GM19324 (cell line): ENCODE measurements at regions not wholly inside any gene's neighbourhood (a gene's known extent, or its start where the extent isn't known, plus 50 kb on each side); places are given as distances from the start of the nearest gene placed in this dataset.

ENCODE experiments used
- ATAC-seq: cut with Tn5 transposase; IDR thresholded peaks from one replicate; pipeline ENCODE4 v1.9.1; 2021; ENCODE audit warnings: mild to moderate bottlenecking, moderate library complexity; ENCODE audit not compliant: unreplicated experiment, low FRiP score

DNA sequence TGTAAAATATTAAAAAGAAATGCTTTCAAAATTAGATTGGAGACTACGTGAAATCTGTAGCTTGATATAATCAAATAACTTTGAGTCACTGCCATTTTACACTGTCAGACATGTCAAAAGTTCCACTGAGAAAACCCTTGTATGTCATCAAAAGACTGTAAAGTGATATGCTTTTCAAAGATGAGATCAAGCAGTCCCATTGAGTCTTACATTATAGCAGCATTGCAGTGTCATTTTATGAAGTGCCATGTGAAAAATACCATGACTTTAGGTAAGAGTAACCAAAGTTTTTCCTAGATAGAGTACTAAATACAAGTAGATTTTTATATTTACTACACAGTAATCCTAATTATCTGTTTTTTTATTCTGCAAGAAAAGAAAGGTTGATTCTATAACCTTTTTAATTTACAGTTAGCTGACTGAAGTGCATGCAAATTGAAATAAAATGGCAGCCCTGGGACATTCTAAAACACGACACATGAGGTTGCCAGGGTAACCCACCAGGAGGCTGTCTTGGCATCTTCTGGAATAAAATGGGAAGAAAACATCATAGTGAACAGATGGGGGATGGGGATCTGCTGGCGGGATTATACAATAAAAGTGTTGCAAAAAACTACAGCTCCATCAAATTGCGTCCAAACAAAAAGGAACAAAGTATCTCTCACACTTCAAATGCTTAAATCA is 91.3 kb upstream of the TMEM106B start:
- no peak for ATAC-seq

DNA sequence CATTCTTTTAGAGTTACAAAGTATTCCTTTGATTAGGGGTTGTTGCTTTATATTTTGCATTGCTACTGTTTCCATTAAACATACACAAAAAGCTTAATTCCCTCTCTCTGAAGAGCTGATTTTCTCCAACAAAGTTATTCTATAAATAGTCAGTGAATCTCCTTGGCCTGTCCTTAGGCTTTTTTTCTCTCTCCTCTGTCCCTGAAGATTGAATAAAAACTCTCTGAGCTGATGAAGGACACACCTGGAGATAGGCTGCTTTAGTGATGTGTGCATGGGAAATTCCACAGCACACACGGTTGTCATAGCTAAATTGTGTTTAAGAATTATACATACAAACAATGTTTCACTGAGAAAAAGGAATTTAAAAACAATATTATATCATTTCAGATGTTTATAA is 90.5 kb upstream of the TMEM106B start:
- no peak for ATAC-seq

DNA sequence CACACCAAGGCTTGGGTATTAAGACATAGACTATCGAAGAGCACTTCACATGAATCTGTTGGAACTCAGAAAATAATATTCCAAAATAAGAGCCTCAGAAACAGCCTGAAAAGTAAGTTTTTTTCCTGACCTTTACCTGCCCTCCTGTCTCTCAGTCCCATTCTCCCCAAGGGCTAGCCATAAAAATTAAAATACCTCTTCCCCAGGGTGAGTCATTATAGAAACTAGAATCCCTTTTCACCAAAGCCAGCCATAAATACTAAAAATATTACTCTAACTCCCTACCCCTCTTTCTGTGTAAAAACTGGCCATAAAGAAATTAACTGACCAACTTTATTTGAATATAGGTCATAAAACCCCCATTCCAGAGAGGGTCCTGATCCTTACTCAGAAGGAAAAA is 87.9 kb upstream of the TMEM106B start:
- ATAC-seq: no peak

DNA sequence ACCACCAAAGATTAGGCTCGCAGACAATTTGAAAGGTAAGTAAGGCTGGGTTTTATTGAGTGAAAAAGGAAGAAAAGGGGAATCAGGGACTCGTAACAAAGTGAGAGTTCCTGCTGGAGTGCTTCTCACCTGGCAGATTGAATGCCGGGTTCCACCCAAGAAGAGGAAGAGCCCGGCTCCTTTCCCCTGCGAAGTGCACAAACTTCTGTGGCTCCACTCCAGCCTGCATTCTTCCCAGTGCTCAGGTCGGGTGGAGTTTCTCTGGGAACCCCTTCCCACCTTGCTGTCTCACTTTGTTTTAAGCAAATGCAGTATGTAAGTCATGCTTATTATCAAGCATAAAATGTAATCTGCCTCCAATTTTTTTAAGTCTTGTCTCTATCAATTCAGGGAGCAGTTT is 87.1 kb upstream of the TMEM106B start:
- ATAC-seq: no peak

DNA sequence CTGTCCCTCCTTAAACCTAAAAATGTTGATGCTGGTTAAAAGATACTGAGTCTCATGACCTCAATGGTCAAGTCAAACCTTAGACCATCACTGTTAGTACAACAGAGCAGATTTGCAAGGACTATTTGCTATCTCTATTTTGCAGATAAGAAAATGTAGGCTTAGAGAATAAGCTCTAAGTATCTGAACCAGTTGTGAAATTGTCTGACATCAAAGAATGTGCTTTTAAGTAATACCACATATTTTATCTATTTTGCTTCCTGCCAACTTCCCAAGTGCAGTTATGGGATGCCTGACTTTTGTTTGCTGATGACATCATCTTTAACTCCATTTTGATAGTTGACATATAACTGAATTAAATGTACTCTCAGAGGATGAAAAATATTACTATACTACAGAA is 83.6 kb upstream of the TMEM106B start:
- no peak for ATAC-seq

DNA sequence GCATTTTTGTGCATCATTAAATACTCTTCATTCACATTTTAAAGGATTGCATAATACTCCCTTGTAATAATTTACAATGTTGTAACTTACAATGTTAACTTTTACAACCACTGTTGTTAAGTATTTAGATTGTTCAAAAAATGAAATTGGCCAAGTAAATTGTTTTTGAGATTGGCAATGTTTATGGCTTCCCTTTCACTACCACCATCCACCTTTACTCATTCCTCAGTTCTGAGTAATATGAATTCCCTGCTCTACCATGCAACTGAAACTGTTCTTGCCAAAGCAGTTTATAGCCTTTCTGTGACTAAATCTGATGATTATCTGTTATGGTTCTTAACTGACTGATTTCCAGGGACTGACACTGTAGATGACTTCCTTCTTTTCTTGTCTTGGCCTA is 80.5 kb upstream of the TMEM106B start:
- no peak for ATAC-seq

DNA sequence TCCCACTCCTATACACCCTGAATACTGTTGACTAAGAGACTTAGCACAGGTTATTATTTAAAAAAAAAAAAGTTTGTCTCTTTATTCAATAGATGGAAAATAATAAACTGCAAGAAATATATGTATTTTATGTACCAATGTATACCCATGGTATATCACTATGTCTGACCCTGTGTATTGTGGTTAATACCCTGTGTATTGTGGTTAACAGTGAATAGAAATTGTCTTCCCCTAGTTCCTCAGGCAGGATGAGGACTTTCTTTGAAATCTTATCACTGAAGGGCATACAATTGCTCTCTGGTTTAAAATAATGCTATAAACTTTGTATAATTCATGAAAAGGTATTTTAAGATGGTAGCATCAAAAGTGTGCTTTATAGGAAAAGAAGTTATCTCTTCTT is 80.0 kb upstream of the TMEM106B start:
- ATAC-seq: no peak

DNA sequence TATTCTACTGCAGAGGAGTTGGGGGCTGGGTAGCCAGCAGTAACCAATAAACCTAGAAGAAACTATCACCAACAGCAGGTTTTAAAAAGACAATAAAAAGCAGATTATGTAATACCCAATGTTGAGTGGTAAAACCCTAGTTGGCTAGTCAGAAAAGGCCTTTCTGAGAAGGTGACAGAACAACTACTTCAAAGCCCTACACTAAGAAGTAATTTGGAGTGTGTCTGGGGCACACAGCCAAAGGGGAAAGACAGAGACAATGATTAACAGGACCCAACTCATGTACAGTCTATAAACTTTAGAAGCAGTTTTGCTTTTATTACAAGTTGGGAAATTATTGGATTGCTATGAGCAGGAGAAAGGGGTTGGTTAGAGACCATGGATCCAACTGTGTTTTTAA is 77.2 kb upstream of the TMEM106B start:
- ATAC-seq: no peak

DNA sequence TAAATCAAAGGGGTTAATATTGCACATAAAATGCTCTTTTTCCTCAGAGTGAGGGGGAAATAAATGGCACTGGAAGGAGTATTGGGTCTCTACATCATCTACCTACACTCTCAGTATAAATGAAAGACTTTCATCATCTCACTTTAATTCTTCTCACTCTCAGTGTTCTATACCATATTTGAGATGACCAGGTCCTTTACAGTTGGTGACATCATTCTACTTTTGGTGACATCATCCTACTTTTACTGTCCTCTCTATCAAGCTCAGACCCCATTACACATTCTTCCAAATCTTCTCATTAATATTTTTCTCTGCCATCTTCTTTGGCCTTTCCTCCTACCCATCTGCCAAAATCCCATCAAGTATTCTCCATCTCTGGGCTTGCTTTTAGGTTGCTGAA is 74.6 kb upstream of the TMEM106B start:
- ATAC-seq: no peak

DNA sequence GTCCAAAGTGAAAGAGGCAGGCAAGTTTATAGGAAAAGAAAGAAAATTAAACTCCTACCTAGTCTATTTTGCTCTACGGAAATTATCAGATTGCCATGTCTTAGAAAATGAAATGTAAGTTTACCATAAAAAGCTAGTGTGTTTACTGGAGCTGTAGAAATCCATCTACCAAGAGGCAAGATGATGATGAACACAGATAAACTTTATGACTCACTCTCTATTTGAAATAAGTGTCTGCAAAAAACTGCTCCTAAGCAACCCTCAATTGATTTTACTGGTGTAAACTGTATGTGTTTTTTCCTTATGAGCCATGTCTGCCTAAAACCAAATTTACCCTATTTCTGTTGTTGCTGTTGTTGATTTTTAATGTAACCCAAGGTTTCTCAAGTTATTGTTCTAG is 73.8 kb upstream of the TMEM106B start:
- ATAC-seq: no peak

DNA sequence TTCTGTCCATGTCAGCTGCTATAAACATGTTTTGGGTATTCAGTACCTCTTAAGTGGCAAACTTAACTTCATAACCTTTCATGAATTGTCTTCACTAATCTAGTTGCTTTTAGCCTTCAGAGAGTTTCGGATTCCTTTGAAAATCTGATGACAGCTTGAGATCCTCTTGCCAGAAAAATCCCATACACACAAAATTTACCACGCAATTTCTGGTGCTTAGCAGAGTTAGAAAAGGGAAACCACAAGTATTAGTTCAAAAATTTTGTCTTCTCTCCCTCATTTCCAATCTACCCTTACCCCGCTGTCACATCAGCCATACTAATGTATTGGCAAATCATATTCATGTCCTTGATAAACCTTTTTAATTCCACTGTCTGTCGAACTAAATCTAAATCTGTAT is 72.7 kb upstream of the TMEM106B start:
- ATAC-seq: no peak

DNA sequence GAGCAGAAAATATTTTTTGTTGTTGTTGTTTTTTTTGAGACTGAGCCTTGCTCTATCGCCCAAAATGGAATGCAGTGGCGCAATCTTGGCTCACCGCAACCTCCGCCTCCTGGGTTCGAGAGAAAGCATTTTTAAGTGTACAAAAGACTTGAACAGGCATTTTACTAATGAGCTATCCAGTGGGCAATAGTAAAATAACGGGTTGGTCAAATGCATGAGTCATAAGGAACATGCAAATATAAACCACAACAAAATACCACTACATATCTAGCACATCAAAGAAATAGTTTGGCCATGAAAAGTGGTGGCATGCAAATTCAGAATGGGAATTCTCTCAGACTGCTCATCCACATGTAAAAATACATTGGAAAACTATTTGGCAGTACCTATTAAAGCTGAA is 71.7 kb upstream of the TMEM106B start:
- ATAC-seq: no peak

DNA sequence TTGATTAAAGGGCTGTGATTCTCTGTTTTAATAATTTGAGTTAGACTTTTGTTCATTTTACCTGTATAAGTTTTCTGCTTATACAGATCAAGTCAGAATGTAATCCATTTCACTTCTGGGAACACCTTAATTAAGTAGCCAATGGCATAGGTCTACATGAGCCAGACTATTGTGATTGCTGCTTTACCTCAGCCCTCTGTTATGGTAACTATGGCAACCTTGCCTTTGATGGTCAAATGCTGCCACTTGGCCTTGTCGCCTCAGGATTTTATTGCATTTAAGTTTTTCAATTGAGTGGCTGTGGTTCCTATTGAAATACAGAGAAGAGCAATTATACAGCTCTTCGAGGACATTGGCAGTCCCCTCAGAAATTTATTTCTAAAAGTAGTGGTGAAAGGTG is 64.3 kb upstream of the TMEM106B start:
- no peak for ATAC-seq

DNA sequence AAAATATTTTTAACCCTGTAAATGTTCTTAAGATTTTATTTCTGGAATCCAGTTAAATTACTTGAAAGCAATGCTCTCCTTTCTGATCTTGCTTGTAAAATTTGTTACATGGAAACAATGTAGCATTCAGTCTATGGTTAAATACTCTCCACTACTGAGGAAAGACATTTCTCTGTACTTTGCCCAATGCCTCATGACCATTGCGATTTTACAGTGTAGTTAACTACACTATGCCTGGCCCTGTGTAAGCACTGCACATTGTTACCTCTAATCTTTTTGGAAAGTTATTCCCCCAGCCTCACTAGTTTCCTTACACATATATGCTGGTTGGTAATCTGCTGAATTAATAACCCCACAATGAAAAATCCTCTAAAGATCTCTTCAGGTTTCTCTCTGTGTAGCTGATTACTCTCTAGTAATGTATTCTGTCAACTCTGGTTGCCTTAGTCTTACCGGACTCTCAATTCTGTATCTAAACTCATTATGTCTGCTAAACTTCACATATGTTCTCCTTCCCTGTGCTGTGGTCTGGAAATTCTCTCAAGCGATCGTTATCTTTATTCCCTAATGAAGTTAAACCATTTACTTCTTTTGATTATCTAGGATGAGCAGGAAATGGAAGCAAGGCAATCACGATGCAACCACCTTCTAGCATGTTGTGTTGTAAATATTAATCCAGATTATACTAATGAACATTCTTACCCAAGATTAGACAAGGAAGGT is 58.7 kb upstream of the TMEM106B start:
- ATAC-seq: no peak

DNA sequence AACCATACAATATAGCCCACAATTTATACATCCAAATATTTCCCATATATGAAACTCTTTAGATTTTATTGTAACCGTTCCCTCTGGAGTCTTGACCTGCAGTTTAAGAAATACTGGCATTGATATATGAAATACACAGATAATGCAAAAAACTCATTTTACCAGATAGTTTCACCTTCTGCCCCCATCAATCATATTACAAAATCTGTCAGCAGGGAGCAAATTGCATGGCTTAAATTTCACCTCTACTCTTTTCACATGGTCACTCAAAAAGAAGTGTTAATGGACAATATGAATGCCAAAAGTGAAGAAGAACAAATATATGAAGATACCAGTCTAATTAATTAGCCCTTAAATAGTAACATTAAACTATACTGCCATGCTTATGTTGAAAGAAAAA is 57.0 kb upstream of the TMEM106B start:
- no peak for ATAC-seq

DNA sequence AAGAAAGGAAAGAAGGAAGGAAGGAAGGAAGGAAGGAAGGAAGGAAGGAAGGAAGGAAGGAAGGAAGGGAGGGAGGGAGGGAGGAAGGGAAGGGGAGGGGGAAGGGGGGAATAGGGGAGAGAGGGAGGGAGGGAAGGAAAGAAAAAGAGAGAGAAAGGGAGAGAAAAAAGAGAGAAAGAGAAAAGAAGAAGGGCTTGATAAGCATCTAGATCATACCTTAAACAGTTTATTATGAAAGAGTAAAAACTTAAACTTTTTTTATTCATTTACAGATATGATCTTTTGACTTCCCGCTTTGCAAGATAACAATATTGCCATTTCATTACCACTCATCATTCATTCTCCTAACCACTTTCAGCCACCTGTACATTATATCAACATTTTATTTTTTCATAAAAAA is 53.6 kb upstream of the TMEM106B start:
- no peak for ATAC-seq

DNA sequence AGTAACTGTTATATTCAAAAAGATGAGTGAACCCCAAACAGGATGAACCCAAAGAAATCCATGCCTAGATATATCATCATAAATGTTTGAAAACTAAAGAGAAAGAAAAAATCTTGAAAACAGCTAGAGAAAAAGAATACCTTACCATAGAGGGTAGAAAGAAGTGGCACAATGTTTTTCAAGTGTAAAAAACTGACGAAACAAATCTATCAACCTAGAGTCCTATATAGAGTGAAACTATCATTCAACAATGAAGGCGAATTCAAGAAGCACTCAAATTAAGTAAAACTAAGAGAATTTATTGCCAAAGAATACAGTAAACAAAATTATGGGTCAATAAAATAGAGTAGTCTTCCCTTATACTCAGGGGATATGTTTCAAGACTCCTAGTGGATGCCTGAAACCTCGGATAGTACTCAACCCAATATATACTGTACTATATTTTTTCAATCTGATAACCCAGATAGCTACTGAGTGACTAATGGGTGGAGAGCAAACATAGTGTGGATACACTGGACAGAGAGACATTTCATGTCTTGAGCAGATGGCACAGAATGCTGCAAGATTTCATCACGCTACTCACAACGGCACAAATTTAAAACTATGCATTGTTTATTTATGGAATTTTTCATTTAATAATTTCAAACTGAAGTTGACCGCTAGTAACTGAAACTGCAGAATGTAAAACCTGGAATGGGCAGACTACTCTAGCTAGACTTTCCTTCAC is 52.6 kb upstream of the TMEM106B start:
- no peak for ATAC-seq

DNA sequence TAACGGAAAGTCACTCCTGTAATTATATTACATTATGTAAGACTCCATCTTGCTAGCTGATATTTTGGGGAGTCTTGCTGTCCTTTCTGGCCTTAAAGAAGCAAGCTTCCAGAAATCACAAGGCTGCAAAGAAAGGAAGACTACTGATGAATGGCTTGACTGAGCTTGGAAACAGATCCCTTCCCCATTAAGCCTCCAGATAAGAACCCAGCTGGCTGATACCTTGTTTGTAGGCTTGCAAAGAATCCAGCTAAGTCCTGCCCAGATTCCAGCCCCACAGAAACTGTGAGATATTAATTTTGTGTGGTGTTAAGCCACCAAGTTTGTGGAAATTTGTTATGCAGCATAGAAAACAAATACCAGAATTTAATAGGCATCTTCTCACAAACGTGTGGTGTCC is 49.9 kb upstream of the TMEM106B start:
- ATAC-seq: no peak
